ENCODE measurements at regions not wholly inside any gene's neighbourhood (a gene's known extent, or its start where the extent isn't known, plus 50 kb on each side); places are given as distances from the start of the nearest gene placed in this dataset.

GRCh38 chr1:234958066-234958705, 170.5 kb downstream of the TOMM20 start:
- POLR2A ChIA-PET (ENCODE audit: low non-redundant PET), result no interaction called here
- H3K4me1 ChIP-seq (ENCODE audit: insufficient read depth, low read length, poor library complexity, severe bottlenecking), result peaks cover 5% of the 10 kb centered on the region

GRCh38 chr1:234957330-234958065, 171.1 kb downstream of the TOMM20 start:
- CTCF ChIA-PET, result no interaction called here
- intact Hi-C loops (cut with micrococcal nuclease; ENCODE audit: unreplicated experiment), result no loop called here
- DNase-seq (ENCODE audit: low spot score), result no peak
- peaks cover 5% of the 10 kb centered on the region for H3K4me1 ChIP-seq (ENCODE audit: insufficient read depth, low read length, poor library complexity, severe bottlenecking)
- BruUV-seq (replicated peaks), result no TSS peak
- H3K27ac ChIP-seq (ENCODE audit: low read depth, low read length, poor library complexity, severe bottlenecking), result peak overlapping the region; percentile 37
- no peaks in the 10 kb centered on the region for H3K9me3 ChIP-seq (ENCODE audit: low read depth, low read length, poor library complexity, severe bottlenecking)
- POLR2A ChIA-PET (ENCODE audit: low non-redundant PET), result no interaction called here
- H3K27me3 ChIP-seq (replicated peaks; ENCODE audit: insufficient read depth, low read depth, low read length, poor library complexity), result no peaks in the 10 kb centered on the region
- H3K36me3 ChIP-seq (ENCODE audit: insufficient read depth, low read length, poor library complexity, severe bottlenecking), result no peaks in the 10 kb centered on the region
- TF ChIP-seq EZH2 (IDR thresholded peaks at IDR 0.05; ENCODE audit: borderline replicate concordance, low read depth, low read length, poor library complexity, severe bottlenecking) (no peak), CTCF (conservative IDR thresholded peaks at IDR 0.05; ENCODE audit: low read depth, low read length) (no peak)
- H3K4me3 ChIP-seq (ENCODE audit: low read depth, low read length, poor library complexity, severe bottlenecking), result no peak overlapping the region

More at GRCh38 chr1:234958066-234958705, 170.5 kb downstream of the TOMM20 start:
- no peaks in the 10 kb centered on the region for H3K9me3 ChIP-seq (ENCODE audit: low read depth, low read length, poor library complexity, severe bottlenecking)
- H3K36me3 ChIP-seq (ENCODE audit: insufficient read depth, low read length, poor library complexity, severe bottlenecking), result no peaks in the 10 kb centered on the region
- CTCF ChIA-PET, result no interaction called here
- BruUV-seq (replicated peaks), result no TSS peak
- DNase-seq (ENCODE audit: low spot score), result no peak
- no peaks in the 10 kb centered on the region for H3K27me3 ChIP-seq (replicated peaks; ENCODE audit: insufficient read depth, low read depth, low read length, poor library complexity)
- intact Hi-C loops (cut with micrococcal nuclease; ENCODE audit: unreplicated experiment), result no loop called here
- no peak overlapping the region for H3K27ac ChIP-seq (ENCODE audit: low read depth, low read length, poor library complexity, severe bottlenecking)
- no peak overlapping the region for H3K4me3 ChIP-seq (ENCODE audit: low read depth, low read length, poor library complexity, severe bottlenecking)
- TF ChIP-seq EZH2 (IDR thresholded peaks at IDR 0.05; ENCODE audit: borderline replicate concordance, low read depth, low read length, poor library complexity, severe bottlenecking) (no peak), CTCF (conservative IDR thresholded peaks at IDR 0.05; ENCODE audit: low read depth, low read length) (no peak)

- Histone ChIP-seq H3K4me3 (ENCODE audit: low read depth, low read length, poor library complexity, severe bottlenecking) (no peak overlapping the region), H3K27ac (ENCODE audit: low read depth, low read length, poor library complexity, severe bottlenecking) (no peak overlapping the region), H3K27me3 (replicated peaks; ENCODE audit: insufficient read depth, low read depth, low read length, poor library complexity) (no peaks in the 10 kb centered on the region), H3K4me1 (ENCODE audit: insufficient read depth, low read length, poor library complexity, severe bottlenecking) (peaks cover 5% of the 10 kb centered on the region), H3K9me3 (ENCODE audit: low read depth, low read length, poor library complexity, severe bottlenecking) (no peaks in the 10 kb centered on the region), H3K36me3 (ENCODE audit: insufficient read depth, low read length, poor library complexity, severe bottlenecking) (no peaks in the 10 kb centered on the region)
- no peak for TF ChIP-seq EZH2 (IDR thresholded peaks at IDR 0.05; ENCODE audit: borderline replicate concordance, low read depth, low read length, poor library complexity, severe bottlenecking)
- TF ChIP-seq CTCF (conservative IDR thresholded peaks at IDR 0.05; ENCODE audit: low read depth, low read length), result no peak
- DNase-seq (ENCODE audit: low spot score), result no peak
- no TSS peak for BruUV-seq (replicated peaks)
- CTCF ChIA-PET, result no interaction called here
- intact Hi-C loops (cut with micrococcal nuclease; ENCODE audit: unreplicated experiment), result no loop called here
- POLR2A ChIA-PET (ENCODE audit: low non-redundant PET), result no interaction called here
Observed at GRCh38 chr1:234956821-234957329, 171.8 kb downstream of the TOMM20 start.
